ENCODE measurements at regions not wholly inside any gene's neighbourhood (a gene's known extent, or its start where the extent isn't known, plus 50 kb on each side); places are given as distances from the start of the nearest gene placed in this dataset.

- no peak for DNase-seq (ENCODE audit: low read depth in 2 of 2)
Measured at GRCh38 chr17:74010903-74011302, 192.6 kb upstream of the RPL38 start.

GRCh38 chr17:74011966-74012365 lies 191.5 kb upstream of the RPL38 start:
- DNase-seq (ENCODE audit: low read depth in 2 of 2), result no peak

- DNase-seq (ENCODE audit: low read depth in 2 of 2), result no peak
Measured at GRCh38 chr17:74012465-74012864, 191.0 kb upstream of the RPL38 start.

GRCh38 chr17:74015316-74015715 lies 188.2 kb upstream of the RPL38 start:
- no peak for DNase-seq (ENCODE audit: low read depth in 2 of 2)

GRCh38 chr17:74015990-74016389 lies 187.5 kb upstream of the RPL38 start:
- DNase-seq (ENCODE audit: low read depth in 2 of 2), result no peak

GRCh38 chr17:74016461-74016860 lies 187.0 kb upstream of the RPL38 start:
- no peak for DNase-seq (ENCODE audit: low read depth in 2 of 2)

- no peak for DNase-seq (ENCODE audit: low read depth in 2 of 2)
Measured at GRCh38 chr17:74017466-74017865, 186.0 kb upstream of the RPL38 start.

DNA sequence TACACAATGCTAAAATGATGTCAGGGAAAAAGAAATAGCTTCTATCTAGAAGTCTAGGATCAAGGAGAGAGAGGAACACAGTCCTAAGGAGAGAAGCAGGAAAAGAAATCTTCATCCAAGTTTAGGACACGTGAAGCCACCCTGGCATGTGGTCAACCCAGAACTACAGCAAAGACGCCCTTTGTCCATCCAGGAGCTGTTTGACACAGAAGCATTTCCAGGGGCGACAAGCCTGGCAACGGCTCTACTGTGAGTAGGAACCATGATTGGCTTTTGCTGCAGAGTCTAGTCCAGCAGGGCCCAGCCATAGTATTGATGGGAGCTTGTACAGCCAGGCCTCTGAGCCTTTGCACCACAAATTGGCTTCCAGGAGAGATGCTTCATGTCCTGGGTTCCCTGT lies 185.4 kb upstream of the RPL38 start:
- DNase-seq (ENCODE audit: low read depth in 2 of 2), result no peak

GRCh38 chr17:74019271-74019670 lies 184.2 kb upstream of the RPL38 start:
- no peak for DNase-seq (ENCODE audit: low read depth in 2 of 2)

DNA sequence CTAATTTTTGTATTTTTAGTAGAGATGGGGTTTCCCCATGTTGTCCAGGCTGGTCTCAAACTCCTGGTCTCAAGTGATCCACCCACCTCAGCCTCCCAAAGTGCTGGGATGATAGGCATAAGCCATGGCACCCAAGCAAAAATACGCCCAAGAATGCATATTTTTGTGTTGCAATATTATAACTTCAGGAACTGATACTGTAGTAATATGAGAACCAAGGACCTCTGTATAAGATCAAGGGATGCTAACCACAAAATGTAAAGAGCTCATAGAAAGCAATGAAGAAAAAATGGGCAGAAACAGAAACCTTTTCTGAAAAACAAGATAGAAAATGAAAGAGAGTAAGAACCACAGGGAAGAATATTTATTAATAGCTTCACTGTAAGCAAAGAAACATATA lies 183.6 kb upstream of the RPL38 start:
- no peak for DNase-seq (ENCODE audit: low read depth in 2 of 2)

DNA sequence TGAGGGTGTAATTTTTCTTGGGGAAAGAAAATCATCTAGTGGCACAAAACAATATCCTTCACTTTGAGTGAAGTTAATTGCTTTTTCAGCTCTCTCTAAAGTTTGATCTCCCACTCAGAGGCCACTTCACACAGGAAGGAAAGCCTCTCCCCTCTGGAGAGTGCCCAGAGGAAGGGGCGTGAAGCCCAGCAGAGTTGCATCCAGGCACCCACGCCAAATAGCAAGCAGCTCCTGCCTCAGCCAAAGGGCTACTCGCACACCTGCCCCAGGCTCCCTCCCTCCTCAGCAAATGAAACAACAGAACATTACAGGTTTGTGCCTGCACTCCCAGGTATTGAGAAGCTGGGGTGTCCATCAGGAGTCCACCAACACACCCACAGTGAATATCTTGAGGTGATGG lies 183.0 kb upstream of the RPL38 start:
- DNase-seq (ENCODE audit: low read depth in 2 of 2), result no peak

DNA sequence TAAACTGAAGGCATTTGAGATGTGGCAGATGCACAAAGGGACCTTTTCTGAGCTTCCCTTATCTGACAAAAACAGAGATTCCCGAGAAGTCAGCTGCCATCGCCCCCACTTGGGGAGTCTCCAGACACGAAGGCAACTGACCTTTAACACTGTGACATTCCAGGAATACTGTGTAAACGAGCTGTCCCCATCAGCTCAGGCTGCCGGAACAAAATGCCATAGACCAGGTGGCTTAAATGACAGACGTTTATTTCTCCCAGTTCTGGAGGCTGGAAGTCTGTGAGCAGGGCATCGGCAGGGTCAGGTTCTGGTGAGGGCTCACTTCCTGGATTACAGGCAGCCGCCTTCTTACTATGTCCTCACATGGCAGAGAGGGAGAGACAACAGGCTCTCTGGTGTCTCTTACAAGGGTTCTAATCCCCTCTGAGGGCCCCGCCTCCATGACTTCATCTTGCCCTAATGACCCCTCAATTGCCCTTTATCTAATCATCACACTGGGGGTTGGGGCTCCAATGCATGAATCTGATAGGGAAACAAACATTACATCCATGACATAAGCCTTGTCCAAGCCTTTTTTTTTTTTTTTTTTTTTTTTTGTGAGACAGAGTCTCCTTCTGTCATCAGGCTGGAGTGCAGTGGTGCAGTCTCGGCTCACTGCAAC lies 178.5 kb upstream of the RPL38 start:
- DNase-seq (ENCODE audit: low read depth in 2 of 2), result no peak

DNA sequence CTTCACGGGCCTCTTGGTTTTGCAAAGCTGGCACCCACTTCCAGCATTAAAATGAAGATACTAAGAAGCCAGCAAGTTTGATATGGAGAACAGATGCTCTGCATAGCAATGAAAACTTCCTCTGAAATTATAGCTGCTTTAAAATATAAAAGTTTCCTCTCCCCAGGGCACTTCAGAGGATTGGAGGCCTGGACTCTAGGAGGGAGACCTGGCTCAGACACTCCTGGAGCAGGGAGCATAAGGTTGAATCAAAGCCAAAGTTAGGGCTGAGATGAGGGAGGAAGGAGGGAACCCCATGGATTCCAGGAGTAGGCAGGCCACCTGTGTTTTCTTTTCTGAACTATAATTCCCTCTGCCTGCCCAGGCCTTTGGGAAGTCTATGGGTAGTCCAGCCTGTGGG lies 176.0 kb upstream of the RPL38 start:
- DNase-seq (ENCODE audit: low read depth in 2 of 2), result no peak

GRCh38 chr17:74028354-74029116 lies 174.9 kb upstream of the RPL38 start:
- DNase-seq (ENCODE audit: low read depth in 2 of 2), result no peak

DNA sequence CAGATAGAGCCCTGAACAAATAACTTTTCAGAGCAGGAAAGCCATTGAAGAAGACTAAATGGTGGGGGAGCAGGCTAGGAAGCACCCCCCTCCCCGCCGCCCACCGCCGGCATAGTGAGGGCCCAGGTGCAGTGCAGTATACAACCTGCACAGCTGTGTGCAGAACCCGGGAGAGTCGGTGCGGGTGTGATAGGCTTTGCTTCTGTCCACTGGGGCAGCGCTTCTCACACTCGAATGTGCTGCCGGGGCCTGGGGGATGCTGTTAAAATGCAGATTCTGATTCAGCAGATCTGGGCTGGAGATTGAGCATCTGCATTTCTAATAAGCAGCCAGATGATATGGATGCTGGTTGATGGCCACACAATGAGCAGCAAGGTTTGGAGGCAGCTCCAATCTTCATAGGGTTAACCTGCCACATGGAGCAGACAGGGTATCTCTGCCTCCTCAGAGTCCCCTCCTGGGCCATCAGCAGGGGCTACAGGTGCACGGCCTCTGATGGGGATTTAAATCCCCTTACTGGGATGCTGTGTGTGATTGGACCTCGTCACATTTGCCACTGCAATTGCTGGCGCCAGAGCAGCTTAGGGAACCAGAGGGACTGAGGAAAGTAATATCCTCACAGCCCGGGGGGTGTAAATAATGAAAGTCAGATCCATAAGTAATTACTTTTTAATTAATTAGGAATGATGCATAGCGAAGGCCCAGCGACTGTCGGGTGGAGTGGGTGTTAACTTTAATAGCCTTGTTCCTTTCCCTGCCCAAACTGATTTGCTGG lies 172.0 kb upstream of the RPL38 start:
- no peak for DNase-seq (ENCODE audit: low read depth in 2 of 2)

DNA sequence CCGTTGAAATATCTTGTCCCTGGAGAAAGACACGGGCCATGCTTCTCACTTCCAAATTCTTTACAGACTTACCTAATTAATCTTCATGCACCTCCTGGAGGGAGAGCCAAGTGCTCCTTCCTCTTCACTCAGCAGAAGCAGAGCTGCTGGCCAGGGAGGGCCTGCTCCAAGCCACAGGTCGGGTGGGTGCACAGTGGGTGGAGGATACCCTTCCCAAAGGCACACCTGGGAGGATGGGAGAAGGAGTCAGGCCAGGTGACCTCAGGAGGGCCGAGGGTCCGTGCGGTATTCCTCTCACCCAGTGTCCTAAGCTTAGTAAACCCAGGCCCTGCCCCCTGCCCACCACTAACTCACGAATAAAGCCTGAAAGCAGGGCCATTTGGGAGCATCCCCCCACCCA lies 171.3 kb upstream of the RPL38 start:
- no peak for DNase-seq (ENCODE audit: low read depth in 2 of 2)

- DNase-seq (ENCODE audit: low read depth in 2 of 2), result no peak
Measured at GRCh38 chr17:74037320-74037719, 166.2 kb upstream of the RPL38 start.

DNA sequence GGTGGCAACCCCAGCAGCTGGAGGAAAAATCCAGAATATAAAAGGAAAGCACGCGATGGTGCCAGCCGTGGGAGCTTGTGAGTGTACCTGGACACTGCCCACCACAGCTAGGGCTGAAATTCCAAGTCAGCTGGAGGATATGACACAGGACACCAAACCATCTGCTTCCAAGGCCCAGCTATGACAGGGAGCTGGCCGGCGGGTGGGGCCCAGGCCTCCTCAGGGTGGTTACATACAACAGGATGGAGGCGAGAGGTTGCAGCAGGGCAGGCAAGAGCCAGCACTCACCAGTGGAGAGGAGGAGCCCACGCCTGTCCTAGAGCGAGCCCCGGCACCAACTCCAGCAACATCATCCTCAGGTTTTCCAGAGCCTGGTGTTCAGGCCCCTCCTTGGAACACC lies 163.2 kb upstream of the RPL38 start:
- DNase-seq (ENCODE audit: low read depth in 2 of 2), result no peak

DNA sequence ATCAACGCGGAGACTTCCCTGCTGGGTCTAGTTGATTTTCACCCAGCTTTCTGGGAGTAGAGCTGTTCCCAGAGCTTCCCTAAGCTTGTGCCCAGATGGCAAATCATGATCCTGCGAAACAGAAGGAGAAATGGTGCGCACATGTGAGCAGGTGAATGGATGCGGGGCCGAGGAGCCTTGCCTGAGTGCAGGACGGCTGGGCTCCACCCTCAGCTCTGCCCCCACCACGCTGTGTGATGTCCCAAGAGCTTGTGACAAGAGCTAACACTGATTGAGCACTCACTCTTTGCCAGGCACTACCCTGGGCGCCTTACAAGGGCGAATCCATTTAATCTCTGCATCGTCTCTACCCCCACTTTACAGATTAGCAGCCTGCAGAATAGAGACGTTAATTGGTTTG lies 162.7 kb upstream of the RPL38 start:
- DNase-seq (ENCODE audit: low read depth in 2 of 2), result no peak

- DNase-seq (ENCODE audit: low read depth in 2 of 2), result no peak
Measured at GRCh38 chr17:74041869-74042640, 161.4 kb upstream of the RPL38 start.

DNA sequence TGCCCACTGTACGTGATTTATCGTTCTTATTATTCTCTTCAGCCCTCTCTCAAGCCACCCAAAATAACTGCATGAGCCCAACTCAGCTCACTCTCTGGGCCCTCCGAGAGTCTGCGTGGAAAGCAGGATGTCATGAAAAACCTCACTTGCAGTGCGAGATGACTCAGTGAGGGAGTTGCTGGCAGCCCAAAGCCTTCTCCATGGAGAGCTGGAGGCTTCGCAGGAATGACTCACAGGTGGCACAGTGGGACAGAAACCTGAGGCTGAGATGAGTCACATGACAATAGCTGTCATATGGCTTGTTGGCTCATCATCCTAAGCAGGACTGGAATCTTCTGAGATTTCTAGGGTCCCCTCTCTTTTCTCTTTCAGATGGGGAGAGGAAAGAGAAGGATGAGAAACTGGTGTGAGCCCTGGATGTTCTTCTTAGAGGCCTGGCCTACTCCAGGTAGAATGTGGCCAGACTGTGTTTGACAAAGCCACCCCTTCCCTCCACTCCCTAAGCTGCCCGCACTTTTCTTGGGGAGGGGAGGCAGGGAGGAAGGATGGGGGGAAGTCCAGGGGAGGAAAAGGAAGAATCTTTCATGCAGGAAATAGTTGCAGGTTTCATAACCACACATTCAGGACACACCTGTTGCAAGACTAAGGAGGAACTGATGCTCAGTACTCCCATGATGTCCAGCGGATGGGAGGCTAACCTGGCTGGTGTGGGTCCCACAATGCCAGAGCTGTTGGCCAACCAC lies 160.6 kb upstream of the RPL38 start:
- DNase-seq (ENCODE audit: low read depth in 2 of 2), result peak in 1 of 2 donors; percentile 14
